GM18519 (cell line): ENCODE measurements at regions not wholly inside any gene's neighbourhood (a gene's known extent, or its start where the extent isn't known, plus 50 kb on each side); places are given as distances from the start of the nearest gene placed in this dataset.

Experiments used
- ATAC-seq: cut with Tn5 transposase; IDR thresholded peaks from one replicate; pipeline ENCODE4 v1.9.1; 2021; ENCODE audit warnings: mild to moderate bottlenecking, moderate library complexity; ENCODE audit not compliant: unreplicated experiment, low FRiP score

- no peak for ATAC-seq
Measured at GRCh38 chr3:6706777-6707176, 154.1 kb upstream of the GRM7 start.

- ATAC-seq, result no peak
Measured at GRCh38 chr3:6709178-6709577, 151.7 kb upstream of the GRM7 start.

GRCh38 chr3:6714962-6715361 is 146.0 kb upstream of the GRM7 start:
- ATAC-seq, result no peak

GRCh38 chr3:6716420-6716819 is 144.5 kb upstream of the GRM7 start:
- no peak for ATAC-seq

GRCh38 chr3:6717026-6717943 is 143.6 kb upstream of the GRM7 start:
- ATAC-seq, result peak; percentile 90

GRCh38 chr3:6719999-6720398 is 140.9 kb upstream of the GRM7 start:
- ATAC-seq, result no peak

- no peak for ATAC-seq
Measured at GRCh38 chr3:6721491-6721890, 139.4 kb upstream of the GRM7 start.

GRCh38 chr3:6723205-6723604 is 137.7 kb upstream of the GRM7 start:
- no peak for ATAC-seq

GRCh38 chr3:6726811-6727210 is 134.1 kb upstream of the GRM7 start:
- no peak for ATAC-seq

GRCh38 chr3:6732807-6733206 is 128.1 kb upstream of the GRM7 start:
- ATAC-seq, result no peak

GRCh38 chr3:6733699-6734394 is 127.1 kb upstream of the GRM7 start:
- no peak for ATAC-seq

GRCh38 chr3:6734395-6734746 is 126.5 kb upstream of the GRM7 start:
- no peak for ATAC-seq

GRCh38 chr3:6736836-6737629 is 123.9 kb upstream of the GRM7 start:
- ATAC-seq, result no peak

- no peak for ATAC-seq
Measured at GRCh38 chr3:6737630-6738029, 123.3 kb upstream of the GRM7 start.

- ATAC-seq, result no peak
Measured at GRCh38 chr3:6739288-6739687, 121.6 kb upstream of the GRM7 start.

GRCh38 chr3:6743067-6743720 is 117.7 kb upstream of the GRM7 start:
- no peak for ATAC-seq

- ATAC-seq, result no peak
Measured at GRCh38 chr3:6746443-6746842, 114.5 kb upstream of the GRM7 start.

GRCh38 chr3:6747017-6747416 is 113.9 kb upstream of the GRM7 start:
- ATAC-seq, result no peak

- no peak for ATAC-seq
Measured at GRCh38 chr3:6750782-6751181, 110.1 kb upstream of the GRM7 start.

- no peak for ATAC-seq
Measured at GRCh38 chr3:6753536-6753935, 107.4 kb upstream of the GRM7 start.
